GM12878 (cell line): ENCODE measurements at regions not wholly inside any gene's neighbourhood (a gene's known extent, or its start where the extent isn't known, plus 50 kb on each side); places are given as distances from the start of the nearest gene placed in this dataset.

ENCODE experiments used
- ATAC-seq: fragments of 200-7000 bp; cut with Tn5 transposase; 3 replicates; pipeline ENCODE4 v1.9.1; 2020; ENCODE audit warnings: mild to moderate bottlenecking, moderate library complexity
- BruUV-seq: library from RNA; stranded (reverse); fragments of 400-500 nt; replicated peaks from 2 replicates; lab custom pipeline; 2021; lab: Mats Ljungman, UMichigan
- CTCF ChIA-PET: fragments of 300-600 bp; sonication (Branson Sonifier 250); formaldehyde crosslinking; extraction: SDS; loops from one replicate; lab custom pipeline; 2021; ENCODE audit warnings: inconsistent platforms; lab: Yijun Ruan, JAX
- POLR2A ChIA-PET: fragments of 350-600 bp; formaldehyde crosslinking; extraction: SDS; loops from one replicate; lab custom pipeline; 2021; ENCODE audit warnings: inconsistent platforms; lab: Charles Lee
- RAD21 ChIA-PET: fragments of 300-600 bp; sonication (Branson Sonifier 250); formaldehyde crosslinking; loops from one replicate; lab custom pipeline; 2023; ENCODE audit warnings: antibody characterized with exemption; ENCODE audit not compliant: unreplicated experiment; lab: Charles Lee
- SMC1A ChIA-PET: fragments of 300-600 bp; sonication (Branson Sonifier 250); formaldehyde crosslinking; loops from one replicate; lab custom pipeline; 2023; ENCODE audit not compliant: unreplicated experiment, uncharacterized antibody; lab: Charles Lee
- DNase-seq: peaks from one replicate; pipeline ENCODE4 v3.0.0-alpha.2; 2011; ENCODE audit warnings: low read depth, low spot score
- FAIRE-seq: peaks from 3 replicates; lab custom pipeline; 2011; peaks lifted over from hg19 to GRCh38; lab: Jason Lieb, UNC
- H2AFZ ChIP-seq: 2 replicates; pipeline ENCODE4 v1.6.0; 2011; ENCODE audit warnings: low read depth, low read length, control low read depth; ENCODE audit not compliant: control insufficient read depth
- H3K27ac ChIP-seq: 2 replicates; pipeline ENCODE4 v1.5.1; 2011; ENCODE audit warnings: control low read depth; ENCODE audit not compliant: control insufficient read depth, insufficient read depth
- H3K27me3 ChIP-seq, 2 experiments: replicated peaks in 1 of 2; 2 replicates each; pipeline versions ENCODE4 v1.6.0 to v1.6.1; 2011; ENCODE audit warnings: low read length in 1 of 2; ENCODE audit not compliant: control insufficient read depth in 2 of 2, insufficient read depth in 2 of 2
- H3K36me3 ChIP-seq, 2 experiments: 2 replicates each; pipeline ENCODE4 v1.5.1; 2011; ENCODE audit warnings: low read length in 1 of 2; ENCODE audit not compliant: control insufficient read depth in 2 of 2, insufficient read depth in 2 of 2
- H3K4me1 ChIP-seq: 2 replicates; pipeline ENCODE4 v1.6.1; 2011; ENCODE audit warnings: mild to moderate bottlenecking, low read length, moderate library complexity, mixed read lengths; ENCODE audit not compliant: control insufficient read depth, insufficient read depth
- H3K4me2 ChIP-seq: 2 replicates; pipeline ENCODE4 v1.6.0; 2011; ENCODE audit warnings: control low read depth; ENCODE audit not compliant: control insufficient read depth, insufficient read depth
- H3K4me3 ChIP-seq: fragments of 200-600 bp; sonication (generic); 2 replicates; pipeline ENCODE4 v1.5.1; 2016
- H3K79me2 ChIP-seq: 2 replicates; pipeline ENCODE4 v1.6.0; 2011; ENCODE audit warnings: low read length; ENCODE audit not compliant: control insufficient read depth, insufficient read depth
- H3K9ac ChIP-seq: 2 replicates; pipeline ENCODE4 v1.8.0; 2011; ENCODE audit warnings: low read length, control low read depth, mixed read lengths; ENCODE audit not compliant: control insufficient read depth, insufficient read depth
- H3K9me3 ChIP-seq: replicated peaks from 3 replicates; pipeline ENCODE4 v1.5.1; 2011; ENCODE audit warnings: mild to moderate bottlenecking, low read length; ENCODE audit not compliant: control insufficient read depth, insufficient read depth
- H4K20me1 ChIP-seq: 2 replicates; pipeline ENCODE4 v1.6.0; 2011; ENCODE audit not compliant: control insufficient read depth, insufficient read depth
- CHD1 ChIP-seq: IDR thresholded peaks from 2 replicates; pipeline ENCODE4 v1.6.1; 2012; ENCODE audit warnings: low read depth, low read length, improper control_type of control experiment
- CHD2 ChIP-seq: IDR thresholded peaks from 2 replicates; pipeline ENCODE4 v1.6.1; 2011; ENCODE audit warnings: low read depth, low read length, improper control_type of control experiment, borderline replicate concordance
- FOXK2 ChIP-seq: fragments of 450-650 bp; IDR thresholded peaks from 2 replicates; pipeline ENCODE4 v1.6.1; 2017; ENCODE audit warnings: mild to moderate bottlenecking, moderate library complexity
- HDAC6 ChIP-seq: fragments of 200-600 bp; sonication (generic); IDR thresholded peaks from one replicate; pipeline ENCODE4 v1.8.0; 2017; ENCODE audit warnings: antibody characterized with exemption; ENCODE audit not compliant: unreplicated experiment
- MTA2 ChIP-seq: fragments of 450-650 bp; IDR thresholded peaks from 2 replicates; pipeline ENCODE4 v1.6.1; 2016; ENCODE audit warnings: low read depth, mild to moderate bottlenecking, moderate library complexity
- NFIC ChIP-seq: IDR thresholded peaks from 2 replicates; pipeline ENCODE4 v1.6.1; 2012; ENCODE audit warnings: low read depth, mild to moderate bottlenecking, inconsistent platforms, low read length, moderate library complexity
- NFYA ChIP-seq: IDR thresholded peaks from 2 replicates; pipeline ENCODE4 v1.6.1; 2011; ENCODE audit warnings: low read depth, mild to moderate bottlenecking, low read length, improper control_type of control experiment, borderline replicate concordance
- RB1 ChIP-seq: fragments of 450-650 bp; formaldehyde crosslinking; IDR thresholded peaks from 2 replicates; pipeline ENCODE4 v1.6.1; 2017; ENCODE audit warnings: mild to moderate bottlenecking, borderline replicate concordance
- SMC3 ChIP-seq: IDR thresholded peaks from 2 replicates; pipeline ENCODE4 v1.6.1; 2011; ENCODE audit warnings: low read length, improper control_type of control experiment, borderline replicate concordance
- SP1 ChIP-seq: IDR thresholded peaks from one replicate; pipeline ENCODE4 v1.6.1; 2011; ENCODE audit warnings: low read depth, low read length
- STAT1 ChIP-seq: fragments of 450-650 bp; conservative IDR thresholded peaks from 2 replicates; pipeline ENCODE4 v1.6.1; 2014; ENCODE audit warnings: antibody characterized with exemption, mild to moderate bottlenecking
- SUPT20H ChIP-seq: IDR thresholded peaks from 2 replicates; pipeline ENCODE4 v1.6.1; 2011; ENCODE audit warnings: low read depth, mild to moderate bottlenecking, low read length, moderate library complexity, borderline replicate concordance; ENCODE audit not compliant: control insufficient read depth
- ZZZ3 ChIP-seq: IDR thresholded peaks from 2 replicates; pipeline ENCODE4 v1.6.1; 2011; ENCODE audit warnings: low read depth; ENCODE audit not compliant: control insufficient read depth, insufficient read length
- WGBS: methylation state at CpG from one replicate; pipeline ENCODE4 v1.1.6; 2016; ENCODE audit warnings: low lambda C conversion rate; ENCODE audit not compliant: insufficient replicate concordance, insufficient coverage; ENCODE audit errors: missing lambda C conversion rate; 5-methylcytosine and 5-hydroxymethylcytosine counted together
- in situ Hi-C: fragments of 300-500 bp; cut with MboI; formaldehyde crosslinking; loops from 9 replicates; pipeline ENCODE4 v1.14.3; 2018; ENCODE audit warnings: mixed read lengths
- intact Hi-C: fragments of 100-400 bp; cut with micrococcal nuclease; formaldehyde crosslinking; loops from one replicate; pipeline ENCODE4 v1.14.2; 2022; ENCODE audit not compliant: unreplicated experiment
- TF ChIP-seq, protein P1 (sequence below): fragments of 450-650 bp; IDR thresholded peaks from 2 replicates; pipeline ENCODE4 v1.6.1; 2017; ENCODE audit warnings: mild to moderate bottlenecking
- TF ChIP-seq, protein P2 (sequence below): fragments of 450-650 bp; IDR thresholded peaks from 2 replicates; pipeline ENCODE4 v1.6.1; 2017; ENCODE audit warnings: borderline replicate concordance
- TF ChIP-seq, protein P3 (sequence below): fragments of 450-650 bp; IDR thresholded peaks from 2 replicates; pipeline ENCODE4 v1.6.1; 2016; ENCODE audit warnings: mild to moderate bottlenecking, moderate library complexity, borderline replicate concordance
- TF ChIP-seq, protein P4 (sequence below), 3 experiments: IDR thresholded peaks in 2 of 3; conservative IDR thresholded peaks in 1 of 3; 2 replicates each; pipeline ENCODE4 v1.5.1; 2011; ENCODE audit warnings: low read depth in 3 of 3, low read length in 3 of 3, mild to moderate bottlenecking in 3 of 3, control low read depth in 2 of 3, moderate library complexity in 2 of 3, inconsistent platforms in 1 of 3, mixed read lengths in 1 of 3; ENCODE audit not compliant: control insufficient read depth in 2 of 3, insufficient read depth in 1 of 3; ENCODE audit errors: extremely low read depth in 1 of 3

DNA sequence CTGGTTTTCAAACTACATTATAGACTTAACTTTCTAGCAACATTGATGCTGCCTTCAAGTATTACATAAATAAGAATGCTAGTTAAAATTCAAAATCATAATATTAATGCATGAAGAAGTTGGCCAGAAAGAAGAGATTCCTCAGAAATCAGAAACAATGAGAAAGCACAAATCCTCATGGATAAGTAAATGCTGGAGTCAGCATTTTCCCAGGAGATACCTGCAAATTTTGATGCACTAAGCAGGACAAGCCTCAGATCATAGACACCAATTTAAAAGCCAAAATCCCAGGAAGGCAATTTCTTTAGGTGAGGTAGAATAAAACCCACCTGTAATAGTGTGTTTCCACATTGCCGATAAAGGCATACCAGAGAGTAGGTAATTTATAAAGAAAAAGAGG, 305.2 kb upstream of the TBX18 start:
- ATAC-seq (no peak), FAIRE-seq (no peak), DNase-seq (no peak)
- 100% methylated on average over 1 of the region's 1 CpG for WGBS
- Histone ChIP-seq H2AFZ (no peak overlapping the region), H3K9ac (no peak overlapping the region), H3K4me3 (no peak overlapping the region), H3K4me1 (no peaks in the 10 kb centered on the region), H4K20me1 (no peaks in the 10 kb centered on the region), H3K36me3 (no peaks in the 10 kb centered on the region), H3K4me2 (no peak overlapping the region), H3K27me3 (no peaks in the 10 kb centered on the region), H3K9me3 (no peaks in the 10 kb centered on the region), H3K79me2 (no peaks in the 10 kb centered on the region), H3K27ac (no peak overlapping the region)
- CTCF ChIA-PET = no interaction called here
- SMC1A ChIA-PET = no interaction called here
- RAD21 ChIA-PET = no interaction called here
- no TSS peak for BruUV-seq
- POLR2A ChIA-PET = no interaction called here
- in situ Hi-C loops (no loop called here), intact Hi-C loops (no loop called here)
- TF ChIP-seq CHD2 = no peak
- TF ChIP-seq ZZZ3 = no peak
- TF ChIP-seq RB1 = no peak
- TF ChIP-seq STAT1 = no peak
- no peak for TF ChIP-seq HDAC6
- TF ChIP-seq, protein P1, sequence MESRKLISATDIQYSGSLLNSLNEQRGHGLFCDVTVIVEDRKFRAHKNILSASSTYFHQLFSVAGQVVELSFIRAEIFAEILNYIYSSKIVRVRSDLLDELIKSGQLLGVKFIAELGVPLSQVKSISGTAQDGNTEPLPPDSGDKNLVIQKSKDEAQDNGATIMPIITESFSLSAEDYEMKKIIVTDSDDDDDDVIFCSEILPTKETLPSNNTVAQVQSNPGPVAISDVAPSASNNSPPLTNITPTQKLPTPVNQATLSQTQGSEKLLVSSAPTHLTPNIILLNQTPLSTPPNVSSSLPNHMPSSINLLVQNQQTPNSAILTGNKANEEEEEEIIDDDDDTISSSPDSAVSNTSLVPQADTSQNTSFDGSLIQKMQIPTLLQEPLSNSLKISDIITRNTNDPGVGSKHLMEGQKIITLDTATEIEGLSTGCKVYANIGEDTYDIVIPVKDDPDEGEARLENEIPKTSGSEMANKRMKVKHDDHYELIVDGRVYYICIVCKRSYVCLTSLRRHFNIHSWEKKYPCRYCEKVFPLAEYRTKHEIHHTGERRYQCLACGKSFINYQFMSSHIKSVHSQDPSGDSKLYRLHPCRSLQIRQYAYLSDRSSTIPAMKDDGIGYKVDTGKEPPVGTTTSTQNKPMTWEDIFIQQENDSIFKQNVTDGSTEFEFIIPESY = no peak
- TF ChIP-seq SUPT20H = no peak
- TF ChIP-seq MTA2 = no peak
- TF ChIP-seq, protein P2, sequence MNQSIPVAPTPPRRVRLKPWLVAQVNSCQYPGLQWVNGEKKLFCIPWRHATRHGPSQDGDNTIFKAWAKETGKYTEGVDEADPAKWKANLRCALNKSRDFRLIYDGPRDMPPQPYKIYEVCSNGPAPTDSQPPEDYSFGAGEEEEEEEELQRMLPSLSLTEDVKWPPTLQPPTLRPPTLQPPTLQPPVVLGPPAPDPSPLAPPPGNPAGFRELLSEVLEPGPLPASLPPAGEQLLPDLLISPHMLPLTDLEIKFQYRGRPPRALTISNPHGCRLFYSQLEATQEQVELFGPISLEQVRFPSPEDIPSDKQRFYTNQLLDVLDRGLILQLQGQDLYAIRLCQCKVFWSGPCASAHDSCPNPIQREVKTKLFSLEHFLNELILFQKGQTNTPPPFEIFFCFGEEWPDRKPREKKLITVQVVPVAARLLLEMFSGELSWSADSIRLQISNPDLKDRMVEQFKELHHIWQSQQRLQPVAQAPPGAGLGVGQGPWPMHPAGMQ = no peak
- TF ChIP-seq CHD1 = no peak
- TF ChIP-seq, protein P3, sequence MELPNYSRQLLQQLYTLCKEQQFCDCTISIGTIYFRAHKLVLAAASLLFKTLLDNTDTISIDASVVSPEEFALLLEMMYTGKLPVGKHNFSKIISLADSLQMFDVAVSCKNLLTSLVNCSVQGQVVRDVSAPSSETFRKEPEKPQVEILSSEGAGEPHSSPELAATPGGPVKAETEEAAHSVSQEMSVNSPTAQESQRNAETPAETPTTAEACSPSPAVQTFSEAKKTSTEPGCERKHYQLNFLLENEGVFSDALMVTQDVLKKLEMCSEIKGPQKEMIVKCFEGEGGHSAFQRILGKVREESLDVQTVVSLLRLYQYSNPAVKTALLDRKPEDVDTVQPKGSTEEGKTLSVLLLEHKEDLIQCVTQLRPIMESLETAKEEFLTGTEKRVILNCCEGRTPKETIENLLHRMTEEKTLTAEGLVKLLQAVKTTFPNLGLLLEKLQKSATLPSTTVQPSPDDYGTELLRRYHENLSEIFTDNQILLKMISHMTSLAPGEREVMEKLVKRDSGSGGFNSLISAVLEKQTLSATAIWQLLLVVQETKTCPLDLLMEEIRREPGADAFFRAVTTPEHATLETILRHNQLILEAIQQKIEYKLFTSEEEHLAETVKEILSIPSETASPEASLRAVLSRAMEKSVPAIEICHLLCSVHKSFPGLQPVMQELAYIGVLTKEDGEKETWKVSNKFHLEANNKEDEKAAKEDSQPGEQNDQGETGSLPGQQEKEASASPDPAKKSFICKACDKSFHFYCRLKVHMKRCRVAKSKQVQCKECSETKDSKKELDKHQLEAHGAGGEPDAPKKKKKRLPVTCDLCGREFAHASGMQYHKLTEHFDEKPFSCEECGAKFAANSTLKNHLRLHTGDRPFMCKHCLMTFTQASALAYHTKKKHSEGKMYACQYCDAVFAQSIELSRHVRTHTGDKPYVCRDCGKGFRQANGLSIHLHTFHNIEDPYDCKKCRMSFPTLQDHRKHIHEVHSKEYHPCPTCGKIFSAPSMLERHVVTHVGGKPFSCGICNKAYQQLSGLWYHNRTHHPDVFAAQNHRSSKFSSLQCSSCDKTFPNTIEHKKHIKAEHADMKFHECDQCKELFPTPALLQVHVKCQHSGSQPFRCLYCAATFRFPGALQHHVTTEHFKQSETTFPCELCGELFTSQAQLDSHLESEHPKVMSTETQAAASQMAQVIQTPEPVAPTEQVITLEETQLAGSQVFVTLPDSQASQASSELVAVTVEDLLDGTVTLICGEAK = no peak
- TF ChIP-seq, protein P4, sequence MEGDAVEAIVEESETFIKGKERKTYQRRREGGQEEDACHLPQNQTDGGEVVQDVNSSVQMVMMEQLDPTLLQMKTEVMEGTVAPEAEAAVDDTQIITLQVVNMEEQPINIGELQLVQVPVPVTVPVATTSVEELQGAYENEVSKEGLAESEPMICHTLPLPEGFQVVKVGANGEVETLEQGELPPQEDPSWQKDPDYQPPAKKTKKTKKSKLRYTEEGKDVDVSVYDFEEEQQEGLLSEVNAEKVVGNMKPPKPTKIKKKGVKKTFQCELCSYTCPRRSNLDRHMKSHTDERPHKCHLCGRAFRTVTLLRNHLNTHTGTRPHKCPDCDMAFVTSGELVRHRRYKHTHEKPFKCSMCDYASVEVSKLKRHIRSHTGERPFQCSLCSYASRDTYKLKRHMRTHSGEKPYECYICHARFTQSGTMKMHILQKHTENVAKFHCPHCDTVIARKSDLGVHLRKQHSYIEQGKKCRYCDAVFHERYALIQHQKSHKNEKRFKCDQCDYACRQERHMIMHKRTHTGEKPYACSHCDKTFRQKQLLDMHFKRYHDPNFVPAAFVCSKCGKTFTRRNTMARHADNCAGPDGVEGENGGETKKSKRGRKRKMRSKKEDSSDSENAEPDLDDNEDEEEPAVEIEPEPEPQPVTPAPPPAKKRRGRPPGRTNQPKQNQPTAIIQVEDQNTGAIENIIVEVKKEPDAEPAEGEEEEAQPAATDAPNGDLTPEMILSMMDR (IDR thresholded peaks at IDR 0.05 in 2 of 3, conservative IDR thresholded peaks at IDR 0.05 in 1 of 3; ENCODE audit: control insufficient read depth in 2 of 3, extremely low read depth in 1 of 3, insufficient read depth in 1 of 3, low read depth in 3 of 3, low read length in 3 of 3) = no peak
- TF ChIP-seq NFYA = no peak
- no peak for TF ChIP-seq FOXK2
- no peak for TF ChIP-seq SMC3
- TF ChIP-seq NFIC = no peak
- no peak for TF ChIP-seq SP1
